KG1 (cell line): ENCODE measurements at regions not wholly inside any gene's neighbourhood (a gene's known extent, or its start where the extent isn't known, plus 50 kb on each side); places are given as distances from the start of the nearest gene placed in this dataset.
"Not testable (repeated sequence)": the region's sequence is repeated elsewhere in the genome, so short reads cannot be mapped to it uniquely, and the experiment has no call there.

ENCODE experiments used
- DNase-seq: peaks from one replicate; lab custom pipeline; 2025; lab: John Stamatoyannopoulos, UW

DNA sequence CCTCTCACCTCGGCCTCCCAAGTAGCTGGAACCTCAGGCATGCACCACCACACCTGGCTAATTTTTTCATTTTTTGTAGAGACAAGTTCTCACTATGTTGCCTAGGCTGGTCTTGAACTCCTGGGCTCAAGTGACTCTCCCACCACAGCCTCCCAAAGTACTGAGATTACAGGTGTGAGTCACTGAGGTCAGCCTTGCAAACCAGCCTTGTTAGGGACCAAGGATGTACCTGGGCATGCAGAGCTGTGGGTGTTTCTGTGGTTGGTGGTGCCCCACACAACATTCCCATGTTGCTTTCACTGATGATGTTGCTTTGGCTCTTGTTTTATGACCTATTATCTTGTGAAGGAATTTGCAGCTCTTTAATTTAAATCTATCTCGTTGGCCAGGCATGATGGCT is 54.8 kb downstream of the OTUD1 start:
- no peak for DNase-seq

DNA sequence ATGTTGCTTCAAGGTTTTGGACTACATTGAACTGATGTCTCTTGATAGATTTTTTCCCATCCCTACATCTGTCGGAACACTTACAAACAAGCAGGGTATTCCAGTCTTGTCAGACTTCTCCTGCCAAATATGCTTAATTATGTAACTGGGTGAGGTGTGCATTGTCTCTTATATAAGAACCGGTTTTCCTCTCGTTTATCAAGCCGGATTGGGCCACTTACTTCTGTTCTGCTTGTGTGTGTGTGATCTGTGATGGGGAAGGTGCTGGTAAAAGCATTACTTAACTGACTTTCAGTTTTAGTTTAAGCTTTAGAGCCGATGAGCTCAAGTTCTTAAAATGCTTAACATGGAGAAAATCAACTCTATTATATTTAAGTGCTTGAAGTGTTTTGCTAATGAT is 57.9 kb downstream of the OTUD1 start:
- no peak for DNase-seq

DNA sequence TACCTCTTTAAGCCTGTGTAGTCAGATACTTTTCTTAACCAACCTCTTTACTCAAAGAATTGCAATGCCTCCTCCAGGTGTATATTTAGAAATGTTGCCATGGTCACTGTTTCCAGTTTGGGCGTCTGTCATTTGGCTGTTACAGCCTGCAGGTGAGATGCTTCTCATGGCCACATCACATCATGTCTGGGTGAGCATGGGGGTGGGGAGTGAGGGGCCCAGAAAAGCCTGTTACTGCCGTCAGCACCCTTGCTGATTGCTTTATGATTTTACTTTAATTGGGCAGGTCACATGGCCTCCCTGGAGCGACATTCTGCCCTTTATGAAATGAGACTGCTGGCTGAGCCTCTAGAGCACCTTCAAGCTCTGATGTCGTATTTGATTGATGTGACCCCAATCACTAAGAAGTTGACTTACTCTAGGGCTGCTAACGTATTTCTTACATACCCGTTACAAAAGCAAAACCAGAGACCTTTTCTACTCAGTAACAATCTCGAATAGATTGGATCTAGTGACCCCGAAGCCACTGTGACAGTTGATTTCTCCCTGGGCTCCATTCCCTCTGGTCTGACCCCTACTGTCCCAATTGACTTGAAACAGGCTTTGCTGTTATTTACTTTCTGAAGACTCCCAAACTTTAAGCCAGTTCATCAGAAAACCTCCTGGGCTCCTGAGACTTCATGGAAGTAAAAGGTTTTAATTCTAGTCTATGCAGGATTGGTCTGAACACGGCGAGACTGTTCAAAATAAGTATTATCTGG is 60.7 kb downstream of the OTUD1 start:
- no peak for DNase-seq

DNA sequence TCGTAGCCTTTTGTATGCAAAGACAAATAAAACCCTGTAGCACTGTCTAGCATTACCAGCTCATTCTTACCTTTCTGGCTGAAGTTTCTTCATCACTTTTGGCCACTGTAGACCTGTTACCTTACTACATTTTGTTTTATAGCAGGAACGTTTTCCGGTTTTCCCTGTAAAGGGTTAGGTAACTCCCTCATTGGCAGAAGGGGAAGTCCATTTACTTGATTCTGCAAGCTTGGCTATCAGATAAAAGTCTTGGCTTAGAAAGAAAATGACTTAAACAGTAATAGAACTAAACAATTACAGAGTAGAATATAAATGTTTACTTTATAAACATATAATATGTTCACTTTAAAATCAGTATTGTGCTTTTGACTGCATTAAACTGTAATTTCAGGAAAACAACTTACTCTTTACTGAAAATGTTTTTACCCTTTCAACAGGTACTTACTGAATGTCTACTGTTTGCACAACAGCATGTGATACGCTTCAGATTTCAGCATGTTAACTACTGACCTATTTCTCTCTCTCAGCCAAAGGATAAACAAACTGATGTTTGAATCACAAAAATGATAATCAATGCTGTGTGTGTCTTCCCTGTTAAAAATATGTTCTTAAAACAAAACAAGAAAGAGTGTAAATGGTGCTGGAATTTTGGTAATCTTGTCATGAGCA is 67.1 kb downstream of the OTUD1 start:
- no peak for DNase-seq

DNA sequence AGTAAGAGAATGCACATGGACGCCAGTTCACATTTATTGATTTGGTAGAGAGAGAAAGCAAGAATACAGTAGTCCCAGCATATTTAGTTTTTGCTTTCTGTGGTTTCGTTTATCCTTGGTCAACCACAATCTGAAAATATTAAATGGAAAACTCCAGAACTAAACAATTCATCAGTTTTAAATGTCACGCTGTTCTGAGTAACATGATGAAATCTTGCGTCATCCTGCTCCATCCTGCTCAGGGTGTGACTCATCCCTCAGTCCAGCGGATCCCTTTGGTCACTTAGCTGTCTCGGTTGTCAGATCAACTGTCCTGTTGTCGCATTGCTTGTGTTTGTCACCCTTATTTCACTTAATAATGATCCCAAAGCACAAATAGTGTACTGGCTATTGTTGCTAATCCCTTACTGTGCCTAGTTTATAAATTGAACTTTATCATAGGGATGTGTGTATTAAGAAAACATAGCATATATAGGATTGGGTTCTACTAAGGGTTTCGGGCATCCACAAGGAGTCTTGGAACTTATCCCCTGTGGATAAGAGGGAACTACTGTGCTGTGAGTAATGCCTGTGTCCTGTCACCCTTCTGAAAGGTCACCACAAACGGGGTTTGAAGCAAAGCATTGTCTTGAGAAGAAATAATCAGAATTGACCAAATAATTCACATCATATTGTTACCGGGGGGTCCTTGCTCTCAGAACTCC is 73.6 kb downstream of the OTUD1 start:
- DNase-seq: no peak

DNA sequence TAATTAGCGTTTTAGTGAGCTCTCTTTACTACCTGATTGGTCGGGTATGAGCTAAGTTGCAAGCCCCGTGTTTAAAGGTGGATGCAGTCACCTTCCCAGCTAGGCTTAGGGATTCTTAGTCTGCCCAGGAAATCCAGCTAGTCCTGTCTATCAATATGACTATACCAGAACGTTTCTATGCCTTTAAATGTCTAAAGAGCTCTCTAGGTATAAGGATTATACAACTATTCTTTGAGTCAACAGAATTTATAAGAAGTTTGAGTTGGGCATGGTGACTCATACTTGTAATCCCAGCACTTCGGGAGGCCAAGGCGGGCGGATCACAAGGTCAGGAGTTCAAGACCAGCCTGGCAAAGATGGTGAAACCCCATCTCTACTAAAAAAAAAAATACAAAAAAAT is 74.7 kb downstream of the OTUD1 start:
- not testable (repeated sequence) for DNase-seq

DNA sequence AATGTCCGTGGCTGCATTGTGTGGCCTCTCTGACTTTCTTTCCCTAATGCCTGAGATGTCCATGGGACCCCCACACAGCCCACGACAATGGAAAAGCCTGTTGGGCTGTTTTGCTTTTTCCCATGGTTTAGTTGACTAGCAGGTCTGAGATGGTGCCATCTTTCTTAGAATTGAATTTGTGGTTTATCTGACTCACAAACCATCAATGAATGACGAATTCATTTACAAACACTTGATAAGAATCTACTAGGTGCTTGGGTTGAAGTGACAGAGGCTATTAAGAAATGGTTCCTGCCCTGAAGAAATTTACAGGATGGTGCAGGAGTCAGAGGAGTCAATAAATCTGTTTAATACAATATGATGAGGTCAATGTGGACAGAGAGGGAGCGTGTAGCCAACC is 75.4 kb downstream of the OTUD1 start:
- no peak for DNase-seq

DNA sequence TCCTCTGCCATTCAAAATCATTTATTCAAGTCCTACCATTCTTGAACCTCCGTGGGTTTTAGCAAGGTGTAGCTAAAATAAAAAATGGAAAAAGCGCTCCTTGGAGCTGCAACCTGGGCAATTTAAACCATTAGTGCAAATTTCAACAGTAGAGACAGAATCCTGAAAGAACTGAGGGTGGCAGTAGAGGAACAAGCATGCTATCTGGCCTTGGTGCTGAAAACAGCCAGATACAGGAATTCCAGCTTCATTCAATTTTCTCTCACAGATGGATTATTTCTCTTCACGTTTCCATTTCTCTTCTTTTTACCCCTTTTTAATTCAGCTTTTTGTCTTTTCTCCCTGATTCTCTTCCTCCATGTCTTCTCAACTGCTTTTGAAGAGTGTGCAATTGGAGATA is 77.7 kb downstream of the OTUD1 start:
- DNase-seq: no peak

DNA sequence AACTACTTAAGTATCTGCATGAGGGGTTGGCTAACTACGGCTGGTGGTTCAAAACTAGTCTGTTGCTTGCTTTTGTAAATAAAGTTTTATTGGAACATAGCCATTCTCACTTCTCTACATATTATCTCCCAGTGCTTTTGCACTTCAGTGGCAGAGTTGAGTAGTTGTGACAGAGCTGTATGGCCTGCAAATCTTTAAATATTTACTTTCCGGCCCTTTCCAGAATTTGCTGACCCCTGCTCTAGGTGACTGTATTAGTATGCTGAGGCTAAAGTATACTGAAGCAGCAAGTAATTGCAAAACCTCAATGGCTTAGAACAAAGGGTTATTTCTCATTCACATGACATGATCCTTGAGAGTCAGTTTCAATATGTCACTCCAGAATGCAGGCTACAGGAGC is 78.3 kb downstream of the OTUD1 start:
- no peak for DNase-seq

DNA sequence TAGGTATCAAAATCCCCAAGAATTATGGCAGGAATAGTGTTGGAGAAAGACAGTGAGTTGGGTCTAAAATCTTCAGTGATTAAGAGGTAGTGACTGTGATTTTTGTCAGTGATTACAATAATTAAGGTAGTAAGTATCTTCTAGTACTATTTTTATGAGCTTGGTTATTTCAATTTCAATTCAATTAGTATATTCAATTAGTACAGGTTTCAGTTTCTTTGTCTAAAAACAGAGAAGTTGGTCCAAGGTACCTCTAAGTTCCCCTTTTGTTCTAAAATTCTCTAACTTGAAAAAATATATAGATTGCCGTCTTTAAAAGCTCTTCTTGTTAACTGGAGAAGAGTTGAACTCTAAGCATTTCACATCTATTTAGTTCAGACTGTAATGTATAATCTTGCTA is 82.9 kb downstream of the OTUD1 start:
- DNase-seq: no peak

DNA sequence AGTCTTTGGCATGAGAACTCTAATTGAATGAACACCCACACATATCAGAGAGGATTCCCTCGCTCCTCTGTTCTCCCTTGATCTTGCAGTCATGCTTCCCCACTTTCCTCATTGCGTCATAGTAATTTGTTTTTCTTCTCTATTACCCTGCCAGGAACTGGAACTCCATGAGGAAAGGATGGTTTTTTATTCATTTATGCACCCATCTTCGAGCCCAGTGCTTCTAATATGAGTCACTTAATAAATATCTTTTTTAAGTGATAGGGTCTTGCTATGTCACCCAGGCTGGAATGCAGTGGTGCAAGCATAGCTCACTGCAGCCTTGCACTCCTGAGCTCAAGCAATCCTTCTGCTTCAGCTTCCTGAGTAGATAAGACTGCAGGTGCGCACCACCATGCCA is 83.5 kb downstream of the OTUD1 start:
- DNase-seq: no peak

DNA sequence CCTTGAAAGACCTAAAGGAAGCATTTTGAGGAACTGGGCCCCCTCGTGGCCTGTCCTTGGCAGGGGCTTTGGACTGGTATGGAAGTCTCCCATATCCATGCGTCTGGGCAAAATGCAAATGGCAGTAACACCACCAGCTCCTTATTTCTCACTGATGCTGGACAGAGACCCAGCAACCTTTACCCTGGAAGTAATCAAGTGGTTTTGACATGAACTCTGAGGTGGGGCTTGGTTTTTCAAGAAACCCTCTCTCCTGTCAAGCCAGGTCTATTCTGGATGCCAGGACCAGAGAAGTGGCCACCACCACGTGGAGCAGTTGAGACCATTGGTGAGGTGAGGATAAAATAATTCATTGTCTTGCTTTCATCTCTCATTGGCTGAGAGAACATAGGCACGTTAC is 84.4 kb downstream of the OTUD1 start:
- no peak for DNase-seq

DNA sequence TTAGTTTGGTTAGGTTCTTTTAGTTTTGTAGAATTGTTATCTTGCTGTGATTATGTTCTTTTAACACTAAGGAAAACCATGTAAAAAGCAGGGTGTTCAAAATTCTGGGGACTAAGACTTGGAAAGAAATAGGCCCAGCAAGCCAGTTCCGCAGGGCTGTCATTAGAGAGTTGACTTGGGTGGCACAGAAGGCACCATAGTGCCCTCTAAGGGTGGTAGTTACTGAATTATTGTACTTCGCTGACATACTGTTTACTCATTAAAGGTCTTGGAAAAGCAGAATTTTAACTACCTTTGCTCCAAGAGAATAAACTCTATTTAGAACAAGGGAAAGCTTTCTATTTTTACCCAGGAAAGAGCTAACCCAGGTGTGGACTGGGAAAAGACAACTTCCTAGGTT is 86.5 kb downstream of the OTUD1 start:
- DNase-seq: no peak

DNA sequence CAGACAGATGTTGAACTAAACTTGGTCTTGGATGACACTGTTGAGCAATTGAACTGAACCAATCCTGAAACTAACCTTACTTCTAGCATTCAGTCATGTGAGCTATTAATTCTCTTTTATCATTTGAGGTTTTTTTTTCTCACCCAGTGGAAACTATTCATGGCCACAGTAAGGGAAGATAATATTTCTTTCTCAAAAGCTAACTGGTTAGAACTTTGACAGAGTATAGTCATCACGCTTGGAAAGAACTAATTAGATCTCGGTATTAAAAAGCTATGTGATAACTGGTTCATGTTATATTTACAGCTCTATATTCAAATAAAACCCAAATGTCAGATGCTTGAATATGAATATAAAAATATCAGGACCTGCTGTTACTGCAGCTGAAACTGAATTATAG is 89.5 kb downstream of the OTUD1 start:
- DNase-seq: no peak

DNA sequence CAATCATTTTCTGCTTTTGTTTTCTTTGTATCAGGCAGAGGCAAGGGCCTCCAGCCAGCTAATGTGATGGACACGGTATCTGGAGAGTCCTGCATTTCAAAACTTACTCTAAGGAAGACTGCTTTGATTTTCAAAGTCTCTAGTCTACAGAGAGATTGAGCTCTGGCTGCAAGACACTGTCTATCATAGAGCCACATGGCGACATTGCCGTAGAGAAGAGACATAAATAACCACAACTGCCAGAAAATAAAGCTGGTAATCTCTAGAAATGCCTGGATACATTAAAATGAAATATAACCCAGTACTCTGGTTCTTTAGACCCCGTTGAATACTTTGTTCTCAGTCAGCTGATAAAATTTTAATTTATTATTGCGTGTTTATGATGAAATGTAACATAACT is 90.8 kb downstream of the OTUD1 start:
- no peak for DNase-seq

DNA sequence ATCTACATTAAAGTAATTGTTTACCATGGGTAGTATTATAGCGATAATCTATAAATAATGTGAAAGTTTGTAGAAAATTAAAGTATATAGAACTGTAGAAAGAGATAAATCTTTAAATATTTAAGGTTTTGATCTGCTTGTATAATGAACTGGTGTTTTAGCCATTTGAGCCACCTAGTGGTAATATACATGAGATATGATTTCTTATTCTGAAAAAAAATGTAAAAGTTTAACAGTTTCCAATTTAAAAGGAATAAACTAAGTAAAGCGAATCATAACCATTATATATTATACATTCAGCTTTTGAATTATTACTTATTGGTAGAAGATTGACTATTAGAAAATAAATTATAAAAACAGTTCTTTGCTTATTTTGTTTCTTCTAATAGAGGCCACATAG is 91.2 kb downstream of the OTUD1 start:
- no peak for DNase-seq

DNA sequence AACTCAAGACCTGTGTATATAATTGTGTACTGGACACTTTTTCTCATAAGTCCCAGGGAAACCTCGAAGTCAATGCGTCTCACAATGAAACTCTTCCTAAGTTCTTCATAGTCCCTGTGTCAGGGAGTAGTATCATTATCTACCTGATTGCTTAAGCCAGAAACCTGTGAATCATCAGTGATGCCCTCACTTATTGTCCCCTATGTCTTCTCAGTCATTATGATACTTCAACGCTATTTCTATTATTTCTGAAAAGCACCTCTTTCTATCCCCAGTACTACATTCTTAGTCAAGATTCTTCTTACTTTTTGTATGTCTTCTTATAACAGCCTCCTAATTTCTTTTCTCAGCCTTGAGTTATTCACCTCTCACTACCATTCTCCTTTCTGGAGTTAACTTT is 94.3 kb downstream of the OTUD1 start:
- DNase-seq: no peak

DNA sequence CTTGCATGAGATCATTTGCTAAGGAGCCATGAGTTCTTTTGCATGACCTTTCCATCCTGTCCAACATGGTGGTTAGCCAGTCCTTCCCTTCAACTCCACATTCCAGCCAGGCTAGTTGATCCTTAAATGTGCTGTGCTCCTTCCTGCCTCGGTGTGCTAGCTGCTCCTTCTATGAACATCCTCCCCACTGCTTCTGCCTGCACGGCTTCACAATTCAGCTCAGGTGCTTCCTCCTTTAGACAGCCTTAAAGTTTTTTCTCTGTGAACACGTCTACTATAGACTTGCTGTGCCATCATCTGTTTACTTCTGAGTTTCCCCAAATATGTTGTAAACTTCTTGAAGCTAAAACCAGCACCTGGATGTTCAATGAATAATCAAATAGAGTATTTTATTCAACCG is 95.5 kb downstream of the OTUD1 start:
- no peak for DNase-seq

DNA sequence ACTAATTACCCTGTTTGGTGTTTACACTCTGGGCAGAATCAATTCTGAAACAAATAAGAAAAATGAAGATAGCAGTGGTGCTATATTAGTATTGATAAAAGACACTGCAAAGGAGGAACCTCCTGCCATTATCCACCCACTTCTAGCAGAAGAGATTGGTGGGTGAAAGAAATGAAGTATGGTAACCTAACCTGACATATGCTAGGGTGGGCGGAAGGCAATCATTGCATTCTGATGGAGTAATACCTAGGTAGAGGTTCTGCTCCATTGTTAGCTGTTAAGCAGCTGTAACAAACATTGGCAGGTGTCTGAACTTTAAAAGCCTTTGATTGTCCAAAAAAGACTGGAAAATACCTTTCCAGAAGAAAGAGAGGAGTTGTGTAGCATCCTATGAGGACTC is 95.9 kb downstream of the OTUD1 start:
- no peak for DNase-seq

DNA sequence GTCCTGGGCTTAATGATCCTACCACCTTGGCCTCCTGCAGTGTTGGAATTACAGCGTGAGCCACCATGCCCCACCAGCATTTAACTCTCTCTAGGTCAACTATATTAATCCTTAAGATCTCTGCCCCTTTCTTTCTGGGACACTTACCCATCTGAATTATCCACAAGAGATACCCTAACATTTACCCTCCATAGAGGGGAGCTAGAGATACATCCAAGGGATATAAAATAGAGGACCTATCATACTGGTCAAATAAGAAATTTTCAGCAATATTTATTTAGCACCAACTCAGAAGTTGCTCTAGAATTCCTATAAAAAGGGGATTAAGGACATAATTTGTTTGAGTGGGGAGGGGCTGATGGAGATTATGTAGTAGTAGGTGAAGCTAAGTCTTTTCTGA is 96.5 kb downstream of the OTUD1 start:
- no peak for DNase-seq

DNA sequence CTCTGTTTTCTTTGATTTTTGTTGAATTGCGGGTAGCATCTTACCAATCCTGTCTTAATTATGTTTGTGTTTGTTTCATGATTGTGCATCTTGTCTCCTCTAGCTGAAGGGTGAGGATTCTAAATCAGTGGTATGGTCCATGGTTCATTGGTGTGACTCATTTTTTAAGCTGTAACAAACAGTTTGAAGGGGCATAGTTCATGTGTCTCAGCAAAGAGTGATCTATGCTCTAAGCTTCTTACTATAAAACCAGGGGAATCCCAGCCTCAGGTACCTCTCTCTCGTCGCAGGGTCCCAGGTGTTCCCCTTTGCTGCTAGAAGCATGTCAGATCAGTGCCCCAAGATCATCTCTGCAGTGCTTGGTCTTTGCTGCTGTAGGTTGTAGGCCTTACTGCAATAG is 100.1 kb downstream of the OTUD1 start:
- DNase-seq: no peak

DNA sequence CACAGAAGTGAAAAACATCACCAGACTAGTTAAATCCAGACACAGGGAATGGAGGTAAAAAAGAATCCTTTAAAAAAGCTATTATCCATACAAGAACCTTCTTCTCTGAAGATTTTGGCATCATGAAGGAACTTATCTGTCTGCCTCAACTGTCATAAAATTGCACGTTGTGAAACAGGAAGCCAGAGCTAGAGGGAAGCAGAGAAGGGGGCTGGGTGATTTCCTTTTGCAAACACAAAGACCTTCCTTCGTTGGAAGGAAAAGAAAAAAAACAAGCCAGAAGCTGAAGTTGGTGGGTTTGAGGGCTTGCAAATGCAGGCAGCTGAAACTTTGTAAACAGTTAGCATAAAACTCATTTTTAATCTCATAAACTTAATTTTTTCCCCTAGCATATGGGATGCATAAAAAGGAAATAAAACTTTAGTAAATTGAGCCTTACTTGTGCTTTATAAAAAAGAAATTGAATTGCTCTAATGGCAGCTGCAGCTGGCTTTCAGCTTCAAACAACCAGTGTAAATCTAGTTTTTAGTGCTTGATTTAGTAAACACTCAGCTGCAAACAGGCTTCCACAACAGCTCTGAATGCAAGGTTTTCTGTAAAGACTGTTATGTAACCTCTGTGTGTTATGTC is 101.6 kb downstream of the OTUD1 start:
- DNase-seq: peak; percentile 60
